ENCODE measurements at regions not wholly inside any gene's neighbourhood (a gene's known extent, or its start where the extent isn't known, plus 50 kb on each side); places are given as distances from the start of the nearest gene placed in this dataset.
A peak's percentile ranks its signal among the peaks of the same experiment; 100 is the strongest.

DNA sequence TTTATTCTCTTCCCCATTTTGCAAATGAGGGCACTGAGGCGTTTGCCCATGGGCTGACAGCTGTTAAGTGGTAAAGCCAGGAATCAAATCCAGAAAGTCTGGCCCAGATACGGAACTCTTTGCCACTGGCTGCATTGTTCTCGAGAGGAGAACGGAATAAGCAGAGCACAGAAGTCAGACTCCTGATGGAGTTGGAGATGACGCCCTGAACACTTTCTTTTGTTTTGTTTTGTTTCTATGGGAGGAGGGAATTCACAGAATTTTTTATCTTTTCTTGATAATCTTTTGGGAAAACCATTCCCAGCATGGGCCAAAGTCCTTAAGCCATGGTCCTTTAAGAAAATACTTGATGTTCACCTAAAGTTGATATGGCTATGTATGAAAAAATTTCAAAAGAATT is 322.2 kb downstream of the RDH14 start:
- Histone ChIP-seq H3K27ac (no peak overlapping the region), H3K4me3 (no peak overlapping the region), H3K79me2 (ENCODE audit: low read depth) (no peaks in the 10 kb centered on the region), H3K9me3 (ENCODE audit: insufficient read depth, low read depth) (no peaks in the 10 kb centered on the region), H3K36me3 (ENCODE audit: low read depth) (no peaks in the 10 kb centered on the region), H2AFZ (no peak overlapping the region), H3F3A (ENCODE audit: insufficient read depth, low read depth) (no peaks in the 10 kb centered on the region), H3K4me2 (no peak overlapping the region), H3K27me3 (ENCODE audit: insufficient read depth, low read depth) (no peaks in the 10 kb centered on the region), H3K4me1 (replicated peaks; ENCODE audit: insufficient read depth) (peaks cover 14% of the 10 kb centered on the region), H3K9me2 (ENCODE audit: insufficient read depth) (0 out of 2 replicates have a peak, but pooled peaks cover 3% of the 10 kb centered on the region), H4K20me1 (ENCODE audit: insufficient read depth) (no peaks in the 10 kb centered on the region)
- ChIA-PET POLR2A (ENCODE audit: unreplicated experiment) (no interaction called here), CTCF (no interaction called here)
- intact Hi-C loops (cut with micrococcal nuclease; ENCODE audit: unreplicated experiment): loop anchor here (10.0 kb wide), 1 partner anchor 137 kb away; no protein-coding TSS in a partner anchor
- no TSS peak for BruUV-seq (replicated peaks)
- no peak for TF ChIP-seq EZH2 (IDR thresholded peaks at IDR 0.05; ENCODE audit: low read depth)
- TF ChIP-seq, protein P1, sequence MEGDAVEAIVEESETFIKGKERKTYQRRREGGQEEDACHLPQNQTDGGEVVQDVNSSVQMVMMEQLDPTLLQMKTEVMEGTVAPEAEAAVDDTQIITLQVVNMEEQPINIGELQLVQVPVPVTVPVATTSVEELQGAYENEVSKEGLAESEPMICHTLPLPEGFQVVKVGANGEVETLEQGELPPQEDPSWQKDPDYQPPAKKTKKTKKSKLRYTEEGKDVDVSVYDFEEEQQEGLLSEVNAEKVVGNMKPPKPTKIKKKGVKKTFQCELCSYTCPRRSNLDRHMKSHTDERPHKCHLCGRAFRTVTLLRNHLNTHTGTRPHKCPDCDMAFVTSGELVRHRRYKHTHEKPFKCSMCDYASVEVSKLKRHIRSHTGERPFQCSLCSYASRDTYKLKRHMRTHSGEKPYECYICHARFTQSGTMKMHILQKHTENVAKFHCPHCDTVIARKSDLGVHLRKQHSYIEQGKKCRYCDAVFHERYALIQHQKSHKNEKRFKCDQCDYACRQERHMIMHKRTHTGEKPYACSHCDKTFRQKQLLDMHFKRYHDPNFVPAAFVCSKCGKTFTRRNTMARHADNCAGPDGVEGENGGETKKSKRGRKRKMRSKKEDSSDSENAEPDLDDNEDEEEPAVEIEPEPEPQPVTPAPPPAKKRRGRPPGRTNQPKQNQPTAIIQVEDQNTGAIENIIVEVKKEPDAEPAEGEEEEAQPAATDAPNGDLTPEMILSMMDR (conservative IDR thresholded peaks at IDR 0.05): no peak
- no peak for DNase-seq

DNA sequence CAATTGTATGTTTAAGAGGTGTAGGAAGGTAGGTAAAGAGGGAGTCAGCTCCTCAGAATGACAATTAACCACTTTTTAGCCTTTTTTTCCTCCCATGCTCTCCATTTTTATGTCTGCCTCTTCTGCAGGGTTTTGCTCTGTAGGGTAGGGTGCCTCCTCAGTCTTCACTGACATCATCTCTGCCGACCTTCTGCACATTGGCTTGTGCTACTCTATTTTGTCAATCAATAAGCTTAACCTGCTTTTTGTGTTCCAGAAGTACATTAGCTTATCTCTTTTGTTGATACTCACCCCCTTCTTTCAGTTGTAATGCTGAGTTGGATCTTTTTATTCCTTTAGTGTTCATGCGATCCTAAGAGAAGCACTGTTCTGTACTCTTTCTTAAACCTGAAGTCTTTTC is 323.2 kb downstream of the RDH14 start:
- TF ChIP-seq, protein P1 (conservative IDR thresholded peaks at IDR 0.05): no peak
- no peak for TF ChIP-seq EZH2 (IDR thresholded peaks at IDR 0.05; ENCODE audit: low read depth)
- intact Hi-C loops (cut with micrococcal nuclease; ENCODE audit: unreplicated experiment): loop anchor here (10.0 kb wide), 1 partner anchor 138 kb away; no protein-coding TSS in a partner anchor
- no peak for DNase-seq
- Histone ChIP-seq H3K36me3 (ENCODE audit: low read depth) (no peaks in the 10 kb centered on the region), H3K4me1 (replicated peaks; ENCODE audit: insufficient read depth) (peaks cover 23% of the 10 kb centered on the region), H3F3A (ENCODE audit: insufficient read depth, low read depth) (no peaks in the 10 kb centered on the region; the same call in 1 of the 2 replicates), H3K9me3 (ENCODE audit: insufficient read depth, low read depth) (no peaks in the 10 kb centered on the region), H3K9me2 (ENCODE audit: insufficient read depth) (0 out of 2 replicates have a peak, but pooled peaks cover 3% of the 10 kb centered on the region), H4K20me1 (ENCODE audit: insufficient read depth) (no peaks in the 10 kb centered on the region), H3K79me2 (ENCODE audit: low read depth) (no peaks in the 10 kb centered on the region), H3K27ac (no peak overlapping the region), H3K4me3 (no peak overlapping the region), H2AFZ (no peak overlapping the region), H3K4me2 (no peak overlapping the region), H3K27me3 (ENCODE audit: insufficient read depth, low read depth) (no peaks in the 10 kb centered on the region)
- ChIA-PET POLR2A (ENCODE audit: unreplicated experiment) (no interaction called here), CTCF (no interaction called here)
- no TSS peak for BruUV-seq (replicated peaks)

DNA sequence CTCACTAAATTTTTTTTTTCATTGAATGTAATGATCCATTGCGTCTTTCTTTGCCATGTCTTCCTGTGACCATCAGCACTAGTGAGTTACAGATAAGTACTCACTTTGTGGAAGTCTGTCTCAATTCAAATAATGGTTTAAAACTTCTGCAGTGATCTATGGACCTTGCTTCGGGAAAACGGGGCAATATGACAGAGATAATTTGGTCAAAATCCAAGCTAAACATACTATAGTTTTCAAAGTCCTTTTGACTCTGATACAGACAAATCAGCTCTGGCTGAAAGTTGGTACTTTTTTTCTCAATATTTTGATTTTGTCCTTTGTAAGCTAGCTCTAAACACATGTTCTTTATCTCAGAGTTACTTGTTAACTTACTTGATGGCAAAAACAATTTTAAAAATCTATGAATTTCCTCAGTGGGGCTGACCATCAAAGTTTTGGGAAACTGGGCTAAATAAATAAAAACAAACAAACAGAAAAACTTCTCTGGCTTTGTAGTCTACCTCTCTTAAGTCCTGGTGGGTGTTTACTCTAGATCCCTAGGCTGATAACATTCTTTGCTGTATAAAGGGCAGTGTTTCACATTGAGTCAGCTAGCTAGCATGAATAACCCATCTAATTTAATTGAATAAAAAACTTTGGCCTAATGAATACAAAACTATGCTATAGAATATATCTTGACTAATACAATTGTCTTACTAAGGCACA is 327.6 kb downstream of the RDH14 start:
- Histone ChIP-seq H4K20me1 (ENCODE audit: insufficient read depth) (no peaks in the 10 kb centered on the region), H3F3A (ENCODE audit: insufficient read depth, low read depth) (no peaks in the 10 kb centered on the region; the same call in 1 of the 2 replicates), H3K79me2 (ENCODE audit: low read depth) (no peaks in the 10 kb centered on the region), H3K27me3 (ENCODE audit: insufficient read depth, low read depth) (no peaks in the 10 kb centered on the region), H3K27ac (peak overlapping the region; percentile 46), H3K4me2 (peak overlapping the region; percentile 62), H3K4me3 (no peak overlapping the region; the same call in 1 of the 2 replicates), H3K9me2 (ENCODE audit: insufficient read depth) (0 out of 2 replicates have a peak, but pooled peaks cover 3% of the 10 kb centered on the region), H3K36me3 (ENCODE audit: low read depth) (no peaks in the 10 kb centered on the region), H2AFZ (peak overlapping the region; percentile 28; the same call in 1 of the 2 replicates), H3K4me1 (replicated peaks; ENCODE audit: insufficient read depth) (peaks cover 29% of the 10 kb centered on the region), H3K9me3 (ENCODE audit: insufficient read depth, low read depth) (no peaks in the 10 kb centered on the region)
- CTCF ChIA-PET: no interaction called here
- intact Hi-C loops (cut with micrococcal nuclease; ENCODE audit: unreplicated experiment): loop anchor here (1.0 to 10.0 kb wide), 2 partner anchors 66 to 142 kb away; no protein-coding TSS in a partner anchor
- POLR2A ChIA-PET (ENCODE audit: unreplicated experiment): no interaction called here
- no TSS peak for BruUV-seq (replicated peaks)
- TF ChIP-seq EZH2 (IDR thresholded peaks at IDR 0.05; ENCODE audit: low read depth): no peak
- TF ChIP-seq, protein P1 (conservative IDR thresholded peaks at IDR 0.05): no peak
- DNase-seq: peak in 1 of 2 experiments; percentile 89

All from PC-9 (cell line).